Right hindlimb (tissue), 1 donor: ENCODE measurements at regions not wholly inside any gene's neighbourhood (a gene's known extent, or its start where the extent isn't known, plus 50 kb on each side); places are given as distances from the start of the nearest gene placed in this dataset.

ENCODE experiments used
- DNase-seq: peaks from one replicate; pipeline ENCODE4 v3.0.0-alpha.2; 2018

DNA sequence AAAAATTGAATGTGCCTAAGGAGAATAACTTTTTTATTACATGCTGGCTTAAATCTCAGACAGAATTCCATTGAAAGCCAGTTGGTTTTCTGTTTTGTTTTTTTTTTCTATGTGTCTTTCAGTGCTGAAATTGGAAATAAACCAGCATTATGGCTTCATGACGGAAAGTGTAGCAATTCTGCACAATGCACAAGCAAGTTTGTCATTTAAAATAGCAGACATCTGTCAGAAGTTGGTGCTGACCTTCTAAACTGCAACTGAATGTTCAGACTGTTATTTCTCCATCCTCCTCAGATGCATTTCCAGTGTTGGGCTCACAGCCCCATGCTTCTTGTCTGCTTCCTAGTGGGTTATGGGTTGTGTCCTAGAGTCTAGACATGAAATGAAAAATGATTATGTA is 107.2 kb upstream of the LIMCH1 start:
- peak; percentile 35 for DNase-seq

DNA sequence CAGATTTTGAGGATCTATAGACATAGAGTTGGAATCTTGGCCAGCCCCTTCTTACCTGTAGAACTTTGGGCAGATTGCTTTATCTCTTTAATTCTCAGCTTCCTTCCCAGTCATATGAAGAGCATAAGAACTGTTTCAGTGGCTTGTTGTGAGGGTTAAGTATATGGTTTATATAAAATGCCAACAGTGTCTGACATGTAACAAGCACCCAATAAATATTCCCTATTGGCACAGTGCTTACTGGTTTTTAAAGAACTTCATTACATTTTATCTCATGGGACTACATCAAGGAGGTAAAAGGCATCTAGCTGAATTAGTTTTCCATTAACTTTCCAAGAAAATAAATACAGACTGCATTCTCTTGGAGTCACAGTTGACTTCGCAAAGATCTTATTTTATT is 106.7 kb upstream of the LIMCH1 start:
- DNase-seq: no peak

DNA sequence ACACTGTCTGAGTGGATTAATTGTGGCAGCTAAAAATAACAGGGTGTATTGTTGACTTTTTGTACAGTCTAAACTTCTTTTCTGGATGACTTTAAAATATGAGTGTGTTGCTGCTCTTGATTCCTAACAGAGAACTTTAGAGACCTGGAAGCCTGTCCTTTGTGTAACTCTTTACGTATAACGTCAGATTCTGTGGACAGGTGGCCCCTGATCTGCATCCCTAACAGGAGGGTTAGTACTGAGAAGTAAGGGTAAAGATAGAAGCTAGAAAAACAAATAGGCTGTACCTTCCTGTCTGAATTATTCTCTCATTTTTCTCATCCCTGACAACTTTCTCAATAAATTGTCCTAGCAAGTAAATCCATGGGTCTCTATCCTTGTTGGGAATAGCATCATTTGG is 105.7 kb upstream of the LIMCH1 start:
- DNase-seq: no peak

DNA sequence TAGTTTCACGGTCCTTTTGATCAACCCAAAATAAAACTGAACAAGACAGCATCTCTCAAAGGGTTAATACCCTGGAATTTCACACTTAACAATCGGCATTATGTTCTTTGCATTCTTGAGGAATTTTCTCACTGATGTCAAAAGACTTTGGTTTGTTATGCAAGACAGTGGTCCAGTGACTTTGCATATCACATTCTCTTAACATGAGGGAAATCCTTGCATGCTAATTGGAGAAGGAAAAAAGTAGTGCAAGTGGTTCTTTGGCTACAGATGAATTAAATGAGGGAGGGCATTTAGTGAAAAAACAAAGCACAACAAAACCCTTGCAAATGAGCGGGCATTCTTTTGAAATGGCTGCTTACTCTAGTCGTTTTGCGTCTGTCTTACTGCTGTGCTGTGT is 105.1 kb upstream of the LIMCH1 start:
- no peak for DNase-seq

DNA sequence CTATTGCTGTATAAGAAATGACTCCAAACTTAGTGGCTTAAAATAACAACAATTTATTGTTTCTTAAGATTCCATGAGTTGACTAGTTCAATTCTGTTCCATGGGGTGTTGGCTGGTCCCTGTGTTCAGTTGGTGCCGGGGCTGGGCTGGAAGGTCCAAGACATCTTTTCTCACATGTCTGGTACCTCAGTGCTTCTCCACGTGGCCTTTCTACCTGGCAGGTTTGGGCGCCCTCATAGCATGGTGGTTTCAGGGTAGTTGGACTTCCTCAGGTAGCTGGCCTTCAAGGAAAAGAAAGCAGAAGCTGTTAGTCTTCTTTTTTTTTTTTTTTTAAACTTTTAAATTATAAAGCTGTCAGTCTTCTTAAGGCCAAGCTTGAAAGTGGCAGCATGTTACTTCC is 104.6 kb upstream of the LIMCH1 start:
- DNase-seq: no peak

DNA sequence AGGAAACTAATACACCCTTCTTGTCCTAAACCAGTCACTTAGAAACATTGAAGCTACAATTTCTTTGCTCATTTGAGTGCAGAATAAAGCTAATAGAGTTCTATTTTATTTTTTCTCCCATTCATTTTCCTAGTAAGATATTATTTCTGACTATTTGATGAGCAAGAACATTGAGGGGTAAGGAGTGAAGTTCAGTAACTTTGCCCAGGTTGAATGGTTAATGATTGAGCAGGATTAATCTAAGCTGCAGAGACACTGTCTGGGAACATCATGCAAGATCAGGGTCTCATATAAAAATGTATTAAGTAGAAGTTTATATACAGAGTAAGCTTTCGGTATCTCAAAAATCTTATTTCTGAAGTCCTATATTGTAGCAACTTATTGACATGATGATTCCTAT is 102.4 kb upstream of the LIMCH1 start:
- DNase-seq: no peak

DNA sequence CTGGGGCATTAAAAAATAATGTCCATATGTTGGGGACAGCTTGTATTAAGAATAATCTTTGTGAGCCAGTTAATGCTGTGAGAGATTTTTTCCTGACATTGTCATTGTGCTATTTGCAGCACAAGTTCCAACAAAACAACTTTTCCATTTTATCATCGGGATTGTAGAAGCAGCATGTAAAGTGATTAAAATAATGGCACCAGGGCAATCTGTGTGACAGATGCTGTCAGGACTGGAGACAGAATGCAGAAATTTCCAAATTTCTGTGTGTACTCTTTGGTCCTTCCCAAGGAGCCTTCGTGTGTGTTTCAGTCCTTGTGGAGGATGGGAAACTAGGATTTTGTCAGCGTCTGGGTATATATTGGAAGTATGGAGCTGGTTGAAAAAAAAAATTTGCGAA is 101.5 kb upstream of the LIMCH1 start:
- DNase-seq: no peak

DNA sequence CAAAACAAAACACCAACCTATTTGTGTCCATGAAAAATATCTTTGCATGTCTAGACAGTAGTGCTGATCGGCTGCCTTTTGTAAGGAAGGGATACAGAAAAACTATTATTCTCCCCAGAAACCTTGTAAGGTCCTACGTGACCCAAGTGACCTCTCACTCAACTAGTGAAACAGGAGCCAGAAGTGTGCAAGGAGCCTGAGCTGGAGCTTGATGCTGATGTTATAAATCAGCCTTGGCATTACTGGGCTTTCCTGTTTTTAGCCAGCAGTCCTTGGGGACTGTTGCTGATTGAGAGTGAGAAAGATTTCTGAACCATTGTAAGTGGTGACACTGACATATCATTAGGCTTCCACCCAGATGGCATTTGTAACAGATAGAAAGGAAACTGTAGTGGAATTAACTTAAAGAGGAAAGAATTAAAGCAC is 100.8 kb upstream of the LIMCH1 start:
- no peak for DNase-seq

DNA sequence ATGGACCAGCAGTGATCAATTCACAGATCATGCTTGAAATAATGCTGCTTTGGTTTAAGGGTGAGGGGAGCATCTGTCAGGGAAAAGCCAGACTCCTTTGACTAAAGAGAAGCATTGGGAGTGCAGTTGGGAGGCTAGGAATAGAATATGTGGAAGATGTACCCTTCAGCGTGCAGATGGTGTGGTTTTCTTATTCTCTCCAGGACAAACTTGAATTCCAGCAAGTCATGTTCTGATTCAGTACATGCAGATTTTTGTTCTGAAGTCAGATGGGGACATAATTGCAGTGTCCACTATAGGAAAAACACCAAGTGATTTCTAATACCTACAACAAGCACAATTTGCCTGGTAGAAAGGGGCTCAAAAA is 99.0 kb upstream of the LIMCH1 start:
- DNase-seq: no peak

DNA sequence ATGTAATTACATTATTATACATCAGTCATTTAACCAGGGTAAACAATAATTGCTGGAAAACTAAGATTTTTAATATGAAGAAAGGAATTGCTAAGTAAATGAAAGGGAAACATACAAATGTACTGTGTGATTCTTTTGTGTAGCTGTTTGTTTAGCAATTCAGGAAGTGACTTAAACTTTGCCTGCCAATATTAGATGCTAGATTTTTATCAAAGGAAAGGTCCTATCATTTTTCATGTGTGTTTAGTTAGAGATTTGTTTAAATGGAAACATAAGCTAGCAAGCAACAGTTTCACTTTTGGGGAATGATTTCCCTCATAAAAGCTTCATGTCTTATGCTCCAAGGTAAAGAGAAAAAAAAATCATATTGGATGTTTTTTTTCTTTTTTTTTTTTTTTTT is 95.1 kb upstream of the LIMCH1 start:
- no peak for DNase-seq

DNA sequence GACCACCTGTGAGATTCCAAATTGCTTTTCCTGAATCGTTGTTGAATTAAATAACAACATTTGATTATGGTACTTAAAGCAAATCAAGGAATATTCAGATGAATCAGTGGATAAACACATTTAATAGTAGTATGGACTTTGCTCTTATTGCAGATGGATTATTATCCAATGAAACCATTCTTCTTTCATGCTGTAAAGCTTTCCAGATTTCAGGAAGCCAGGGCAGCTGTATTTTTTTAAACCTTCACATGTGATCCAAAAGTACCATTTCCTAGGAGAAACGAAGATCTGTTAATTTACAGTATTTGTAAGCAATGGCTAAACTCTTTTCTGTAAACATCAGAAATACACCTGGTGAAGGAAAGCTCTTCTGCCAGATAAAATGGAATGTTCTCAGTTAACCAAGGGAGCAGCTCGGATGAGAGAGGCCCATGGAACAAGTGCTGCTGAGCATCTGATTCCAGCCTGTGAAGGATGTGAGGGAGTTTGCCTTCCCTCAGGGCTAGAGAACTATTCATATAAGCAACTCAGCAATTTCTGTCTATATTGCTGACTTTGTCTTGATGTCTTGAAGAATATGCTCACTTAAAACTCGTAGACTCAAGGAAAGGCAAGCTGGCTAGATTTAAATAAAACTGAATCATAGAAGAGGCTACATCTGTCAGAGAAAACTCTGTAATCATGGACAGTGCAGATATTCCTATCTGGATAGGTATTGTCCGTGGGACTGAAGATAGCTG is 94.4 kb upstream of the LIMCH1 start:
- no peak for DNase-seq

DNA sequence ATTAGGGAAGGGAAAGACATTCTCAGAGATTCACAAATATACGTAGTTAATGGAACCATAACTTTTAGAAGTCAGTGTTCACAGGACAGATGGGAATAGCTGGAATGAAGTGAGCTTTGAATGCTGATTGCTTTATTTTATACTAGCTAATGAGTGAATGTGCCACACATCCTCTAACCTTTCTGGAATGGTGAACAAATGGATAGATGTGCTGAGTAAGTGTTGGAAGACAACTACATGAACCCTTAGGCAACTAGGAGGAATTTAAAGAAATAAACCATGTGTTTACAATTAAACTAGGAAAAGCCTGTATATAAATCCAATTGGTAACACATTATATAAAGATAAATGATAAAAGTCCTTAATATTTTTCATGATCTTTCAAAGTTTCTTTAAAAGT is 91.6 kb upstream of the LIMCH1 start:
- no peak for DNase-seq

DNA sequence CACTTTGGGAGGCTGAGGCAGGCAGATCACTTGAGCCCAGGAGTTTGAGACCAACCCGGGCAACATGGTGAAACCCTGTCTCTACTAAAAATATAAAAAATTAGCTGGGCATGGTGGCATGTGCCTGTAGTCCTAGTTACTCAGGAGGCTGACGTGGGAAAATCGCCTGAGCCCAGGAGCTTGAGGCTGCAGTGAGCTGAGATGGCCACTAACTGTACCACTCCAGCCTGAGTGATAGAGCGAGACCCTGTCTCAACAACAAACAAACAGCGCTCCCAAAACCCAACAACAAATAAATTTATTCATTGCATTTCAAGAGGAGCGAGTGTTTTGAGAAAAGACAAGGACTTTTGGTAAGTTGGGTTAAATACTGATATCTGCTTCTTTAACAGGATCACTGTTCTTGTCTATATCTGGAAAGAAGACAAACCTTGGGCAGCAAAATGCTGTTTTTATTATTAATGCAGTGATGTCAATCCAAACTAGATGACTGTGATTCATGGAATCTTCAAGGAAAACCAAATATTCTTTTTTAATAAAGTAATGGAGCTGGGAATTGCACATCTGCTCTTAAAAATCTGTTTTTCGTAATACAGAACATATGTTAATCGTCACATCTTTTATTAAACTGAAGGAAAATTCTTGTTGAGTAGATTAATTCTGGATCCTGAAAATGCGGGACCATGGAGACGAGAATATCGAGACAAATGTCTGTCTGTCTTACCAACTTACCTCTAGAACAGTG is 90.8 kb upstream of the LIMCH1 start:
- no peak for DNase-seq

DNA sequence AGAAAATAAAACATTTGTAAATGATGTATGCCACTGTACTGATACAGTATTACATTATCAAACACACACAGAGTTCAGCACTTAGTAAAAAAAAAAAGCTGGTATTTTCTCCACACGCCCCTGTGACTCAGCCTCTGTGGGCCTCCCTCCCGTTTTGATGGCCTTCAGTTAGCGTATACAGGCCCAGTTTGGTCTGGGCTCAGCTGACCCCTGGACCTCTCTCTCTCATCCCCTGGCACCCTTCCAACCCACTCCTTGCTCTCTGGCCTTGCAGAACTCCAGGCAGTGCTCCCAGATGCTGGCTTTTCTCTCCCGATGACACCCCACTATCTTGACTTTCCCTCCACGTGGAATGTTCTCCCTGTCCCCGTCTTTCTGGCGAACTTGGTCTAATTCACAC is 89.0 kb upstream of the LIMCH1 start:
- DNase-seq: no peak

DNA sequence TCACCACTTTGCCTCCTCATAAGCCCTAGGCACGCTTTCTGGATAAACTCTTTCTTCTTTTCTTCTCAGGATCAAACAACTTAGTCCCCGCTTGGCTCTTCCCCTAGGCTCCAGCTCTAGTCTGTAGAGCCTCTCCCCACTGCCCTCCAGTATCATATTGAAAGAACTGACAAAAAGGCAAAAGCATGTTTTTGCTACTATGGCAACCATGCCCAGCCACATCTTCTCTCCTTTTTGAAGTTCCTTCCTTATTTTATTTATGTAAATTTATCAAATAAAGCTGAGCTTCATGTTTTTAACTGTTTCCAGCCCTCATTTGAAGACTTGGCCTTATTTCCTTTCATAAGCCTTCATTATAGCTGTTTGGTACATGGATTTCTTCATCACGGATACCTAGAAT is 86.0 kb upstream of the LIMCH1 start:
- no peak for DNase-seq

DNA sequence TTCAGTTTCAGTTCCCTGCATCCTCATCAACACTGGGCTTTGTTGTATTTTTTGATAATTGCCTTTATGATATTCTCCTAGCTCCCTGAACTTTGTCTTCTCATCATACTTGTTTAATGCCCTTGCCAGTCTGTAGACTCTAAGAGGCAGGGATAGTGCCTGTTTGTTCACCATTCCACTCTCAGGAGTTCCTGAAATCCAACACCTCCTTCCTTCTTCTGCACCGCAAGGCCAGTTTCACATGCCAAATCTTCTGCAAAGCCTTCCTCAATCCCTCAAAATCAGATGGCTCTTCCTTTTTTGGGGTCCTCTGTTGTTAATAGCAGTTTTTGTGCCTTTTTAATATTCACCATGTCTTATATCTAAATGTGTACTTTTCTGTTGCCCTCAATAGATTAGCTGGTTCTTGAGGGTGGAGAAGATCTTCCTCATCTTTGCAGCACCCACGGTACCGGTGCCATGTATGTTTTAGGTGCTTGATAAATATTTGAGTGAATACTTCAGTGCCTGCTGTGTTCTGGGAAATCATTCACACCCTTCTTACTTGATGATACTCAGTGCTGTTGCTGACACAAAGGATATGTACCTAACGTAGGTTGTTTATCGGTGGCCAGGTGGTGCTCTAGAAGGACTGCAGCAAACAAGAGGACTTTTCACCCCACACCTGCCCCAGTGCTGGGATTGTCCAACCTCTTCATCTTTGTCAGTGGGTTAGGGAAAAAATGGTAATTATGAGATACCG is 85.3 kb upstream of the LIMCH1 start:
- DNase-seq: no peak

DNA sequence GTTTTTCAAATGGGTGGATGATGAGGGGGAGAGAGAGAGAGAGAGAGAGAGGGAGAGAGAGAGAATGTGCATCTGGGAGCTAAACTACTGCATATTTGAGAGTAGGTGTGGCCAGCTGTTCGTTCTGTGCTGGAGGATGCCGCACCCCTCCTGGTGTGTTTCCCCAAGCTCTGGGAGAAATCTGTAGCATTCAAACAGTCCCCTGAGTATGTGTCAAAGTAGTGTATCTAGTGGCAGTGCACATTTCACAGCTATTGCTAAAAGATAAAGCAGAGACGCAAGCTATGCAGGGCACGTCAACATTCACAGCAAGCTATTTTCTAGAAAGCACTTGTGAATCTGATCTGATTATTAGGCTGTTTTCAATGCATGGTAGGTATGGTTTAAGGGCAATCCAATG is 83.5 kb upstream of the LIMCH1 start:
- no peak for DNase-seq

DNA sequence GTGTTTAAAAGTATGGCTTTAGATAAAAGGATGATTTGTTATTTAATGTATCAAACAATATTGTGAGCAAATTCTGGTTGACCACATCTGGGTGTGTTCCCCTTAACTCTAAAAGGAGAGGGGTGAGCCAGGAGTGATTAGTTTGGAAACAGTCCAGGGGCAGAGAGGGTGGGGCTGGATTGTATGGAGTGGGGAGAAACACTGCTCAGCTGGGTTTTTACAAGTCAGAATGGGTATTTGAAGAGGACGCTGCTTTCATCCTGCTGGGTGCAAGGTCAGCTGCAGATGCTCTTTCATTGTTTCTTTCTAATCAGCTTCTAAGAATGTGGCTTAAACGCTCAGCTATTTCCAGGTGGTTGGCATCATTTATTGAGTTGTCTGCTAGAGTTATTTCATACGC is 82.8 kb upstream of the LIMCH1 start:
- no peak for DNase-seq

DNA sequence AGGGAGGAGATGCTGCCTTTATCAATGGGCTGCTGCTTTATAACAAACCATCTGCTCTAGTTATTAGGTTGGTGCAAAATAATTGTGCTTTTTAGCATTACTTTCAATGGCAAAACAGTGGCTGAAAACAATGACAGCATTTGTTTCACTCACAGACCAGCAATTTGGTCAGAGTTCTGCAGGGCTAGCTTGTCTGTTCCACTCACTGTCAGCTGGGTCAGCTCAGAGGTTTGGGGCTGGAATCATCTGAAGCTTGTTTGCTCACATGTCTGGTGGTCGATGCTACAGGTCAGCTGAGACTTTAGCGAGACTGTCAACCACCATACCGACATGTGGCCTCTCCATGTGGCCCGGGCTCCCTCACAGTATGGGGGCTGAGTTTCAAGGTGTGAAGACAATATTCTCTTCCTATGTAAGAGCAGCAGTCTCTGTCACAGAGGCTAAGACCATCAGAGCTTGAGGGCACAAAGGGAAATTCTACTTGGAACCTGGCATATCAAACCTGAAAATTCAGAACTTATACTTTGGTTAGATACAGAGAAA is 81.3 kb upstream of the LIMCH1 start:
- DNase-seq: no peak

DNA sequence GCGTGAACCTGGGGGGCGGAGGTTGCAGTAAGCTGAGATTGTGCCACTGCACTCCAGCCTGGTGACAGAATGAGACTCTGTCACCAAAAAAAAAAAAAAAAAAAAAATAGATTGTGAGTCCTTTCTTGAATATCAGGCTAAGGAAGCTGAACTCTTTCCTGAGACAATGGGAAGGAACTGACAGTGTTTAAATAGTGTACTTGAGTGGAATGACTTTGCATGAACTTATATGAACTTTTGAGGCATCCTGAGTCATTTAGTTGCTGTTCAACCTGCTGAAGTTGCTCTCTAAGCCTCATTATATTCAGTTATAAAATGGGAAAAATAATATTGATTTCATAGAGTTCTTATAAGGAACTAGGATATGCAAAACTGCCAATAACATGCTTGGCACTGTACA is 79.3 kb upstream of the LIMCH1 start:
- DNase-seq: no peak

DNA sequence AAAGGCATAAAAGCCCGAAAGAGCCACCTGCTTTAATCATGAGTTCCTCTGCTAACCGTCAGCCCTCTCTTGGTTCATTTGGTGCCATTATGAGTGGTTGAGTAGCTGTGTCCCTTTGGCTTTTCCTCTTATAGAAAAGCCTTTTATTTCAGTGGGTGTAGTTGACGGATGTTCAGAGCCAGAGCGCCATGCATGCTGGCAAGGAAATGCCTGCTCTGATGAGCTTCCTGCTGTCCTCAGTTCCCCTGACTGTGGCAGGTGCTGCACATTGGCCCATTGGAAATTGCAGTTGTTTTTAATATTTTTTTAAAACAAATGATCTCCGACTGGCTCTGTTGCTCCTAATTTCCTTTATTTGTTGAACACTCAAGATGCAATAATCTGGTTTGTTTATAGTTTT is 77.3 kb upstream of the LIMCH1 start:
- DNase-seq: no peak

DNA sequence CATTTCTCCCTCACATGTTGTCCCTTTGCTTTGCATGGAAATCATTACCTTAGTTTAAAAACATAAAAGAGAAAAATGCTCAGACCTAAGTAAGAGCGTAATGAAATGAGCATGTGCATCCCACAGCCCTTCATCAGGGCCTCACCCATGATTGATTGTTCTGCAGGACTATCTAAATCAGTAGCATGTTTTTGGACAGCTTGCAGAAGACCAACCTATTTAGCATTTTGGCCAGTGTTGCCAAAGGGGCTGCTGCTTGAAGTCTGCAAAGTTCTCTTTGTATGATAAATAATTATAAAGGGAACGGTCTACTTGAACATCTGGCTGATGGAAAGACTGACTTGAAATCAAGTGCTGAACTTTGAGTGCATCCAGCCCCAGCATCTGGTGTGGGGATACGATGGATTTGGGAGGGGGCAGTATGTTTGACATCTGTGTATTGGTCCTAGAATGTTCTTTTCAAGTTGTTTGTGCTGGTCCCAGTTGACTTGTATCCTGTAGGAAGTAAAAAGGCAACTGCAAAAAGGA is 76.1 kb upstream of the LIMCH1 start:
- DNase-seq: no peak

DNA sequence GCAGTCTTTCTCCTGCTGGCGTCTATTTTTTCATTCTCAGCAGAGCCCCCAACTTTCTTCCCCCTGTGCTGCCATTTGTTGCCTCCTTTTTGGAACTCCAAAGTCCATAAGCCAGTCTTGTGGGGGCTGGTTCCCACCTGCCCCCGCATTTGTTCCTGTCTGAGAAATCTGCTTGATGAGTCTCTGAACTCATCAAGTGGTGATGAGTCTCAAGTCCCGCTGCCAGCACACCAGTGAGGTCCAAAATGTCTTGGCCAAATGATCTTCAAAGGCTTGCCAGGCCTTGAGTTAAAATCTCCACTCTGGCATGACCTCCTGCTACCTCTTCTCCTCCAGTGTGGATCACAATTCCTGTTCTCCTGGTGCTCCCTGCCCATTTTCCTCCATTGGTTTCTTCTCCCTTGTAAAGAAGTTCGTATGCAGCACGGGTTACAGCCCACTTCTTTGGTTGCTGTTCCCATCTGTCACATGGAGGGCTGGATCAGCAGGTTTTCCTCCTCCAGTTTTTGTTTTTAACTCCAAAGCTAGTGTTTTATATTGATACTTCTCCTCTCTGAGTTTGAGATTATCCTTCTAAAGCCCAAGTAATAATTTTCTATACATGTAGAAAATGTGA is 72.7 kb upstream of the LIMCH1 start:
- peak; percentile 29 for DNase-seq
